SK-N-SH treated with all-trans-retinoic acid at 6 μM for 48 hours (cell line): ENCODE measurements at regions not wholly inside any gene's neighbourhood (a gene's known extent, or its start where the extent isn't known, plus 50 kb on each side); places are given as distances from the start of the nearest gene placed in this dataset.

Experiments
- ATAC-seq: fragments of 200-7000 bp; cut with Tn5 transposase; 3 replicates; pipeline ENCODE4 v1.9.1; 2020; ENCODE audit warnings: mild to moderate bottlenecking, moderate library complexity
- ARNTL ChIP-seq: fragments of 450-650 bp; formaldehyde crosslinking; IDR thresholded peaks from 2 replicates; pipeline ENCODE4 v1.5.0; 2020; ENCODE audit warnings: low read depth, mild to moderate bottlenecking, moderate library complexity, borderline replicate concordance
- BACH2 ChIP-seq: fragments of 250-450 bp; sonication (Bioruptor Pico); IDR thresholded peaks from 2 replicates; pipeline ENCODE4 v1.9.0; 2021; ENCODE audit warnings: mild to moderate bottlenecking, borderline replicate concordance
- CREB5 ChIP-seq: fragments of 250-450 bp; sonication (Bioruptor Pico); IDR thresholded peaks from 2 replicates; pipeline ENCODE4 v1.5.1; 2020; ENCODE audit warnings: low read depth, mild to moderate bottlenecking, moderate library complexity
- CSDC2 ChIP-seq: fragments of 250-450 bp; sonication (Bioruptor Pico); IDR thresholded peaks from 2 replicates; pipeline ENCODE4 v1.5.0; 2020; ENCODE audit warnings: mild to moderate bottlenecking, moderate library complexity
- ESRRG ChIP-seq: fragments of 250-450 bp; sonication (Bioruptor Pico); IDR thresholded peaks from 2 replicates; pipeline ENCODE4 v1.6.1; 2021; ENCODE audit warnings: mild to moderate bottlenecking
- GLIS3 ChIP-seq: fragments of 250-450 bp; sonication (Bioruptor Pico); IDR thresholded peaks from 2 replicates; pipeline ENCODE4 v1.5.0; 2020; ENCODE audit warnings: mild to moderate bottlenecking, moderate library complexity
- PATZ1 ChIP-seq: fragments of 250-450 bp; sonication (Bioruptor Pico); IDR thresholded peaks from 2 replicates; pipeline ENCODE4 v1.8.0; 2020; ENCODE audit warnings: mild to moderate bottlenecking, moderate library complexity, borderline replicate concordance
- POU6F1 ChIP-seq: fragments of 250-450 bp; sonication (Bioruptor Pico); IDR thresholded peaks from 2 replicates; pipeline ENCODE4 v1.8.0; 2021; ENCODE audit warnings: low read depth, mild to moderate bottlenecking, moderate library complexity, borderline replicate concordance
- PPARA ChIP-seq: fragments of 250-450 bp; sonication (Bioruptor Pico); IDR thresholded peaks from 2 replicates; pipeline ENCODE4 v1.5.0; 2020; ENCODE audit warnings: mild to moderate bottlenecking, borderline replicate concordance
- TOX ChIP-seq: fragments of 250-450 bp; sonication (Bioruptor Pico); IDR thresholded peaks from 2 replicates; pipeline ENCODE4 v1.8.0; 2021; ENCODE audit warnings: mild to moderate bottlenecking, moderate library complexity, borderline replicate concordance
- TSHZ2 ChIP-seq: fragments of 250-450 bp; sonication (Bioruptor Pico); IDR thresholded peaks from 2 replicates; pipeline ENCODE4 v1.5.0; 2020; ENCODE audit warnings: mild to moderate bottlenecking, moderate library complexity
- ZC3H10 ChIP-seq: fragments of 250-450 bp; sonication (Bioruptor Pico); IDR thresholded peaks from 2 replicates; pipeline ENCODE4 v1.5.1; 2021; ENCODE audit warnings: mild to moderate bottlenecking, moderate library complexity
- ZFP30 ChIP-seq: fragments of 450-650 bp; formaldehyde crosslinking; IDR thresholded peaks from 2 replicates; pipeline ENCODE4 v1.5.0; 2022; ENCODE audit warnings: mild to moderate bottlenecking, moderate library complexity
- ZNF565 ChIP-seq: fragments of 450-650 bp; formaldehyde crosslinking; conservative IDR thresholded peaks from 2 replicates; pipeline ENCODE4 v1.5.0; 2020; ENCODE audit warnings: low read depth, mild to moderate bottlenecking, moderate library complexity
- ZNF70 ChIP-seq: fragments of 450-650 bp; formaldehyde crosslinking; IDR thresholded peaks from 2 replicates; pipeline ENCODE4 v1.5.0; 2020; ENCODE audit warnings: mild to moderate bottlenecking, moderate library complexity
- ZNF8 ChIP-seq: fragments of 450-650 bp; formaldehyde crosslinking; IDR thresholded peaks from 2 replicates; pipeline ENCODE4 v1.5.0; 2020; ENCODE audit warnings: mild to moderate bottlenecking, moderate library complexity

DNA sequence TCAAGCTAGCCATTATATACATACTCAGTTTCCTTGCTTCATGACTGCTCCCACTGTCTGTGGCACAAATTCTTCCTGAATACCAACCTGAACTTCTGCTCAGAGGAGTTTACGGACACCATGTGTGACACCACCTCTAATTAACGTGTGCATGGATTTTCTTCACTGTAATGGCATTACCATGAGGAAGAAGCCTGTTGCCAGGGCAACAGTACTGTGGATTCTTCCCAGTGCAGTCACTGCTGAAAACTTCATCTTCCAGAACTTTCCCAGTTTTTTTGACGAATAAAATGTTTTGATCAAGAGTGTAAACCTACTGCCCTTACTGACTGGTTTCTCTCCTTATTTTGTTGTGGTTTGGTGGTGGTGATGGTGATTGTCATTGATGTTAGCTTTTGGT is 444.3 kb upstream of the NRSN1 start:
- TF ChIP-seq CSDC2 (CRISPR knock-in tag) (no peak), ZNF70 (no peak), PPARA (CRISPR knock-in tag) (no peak), TSHZ2 (CRISPR knock-in tag) (no peak), PATZ1 (no peak), POU6F1 (CRISPR knock-in tag) (no peak), ZNF565 (CRISPR knock-in tag) (no peak), ARNTL (no peak), ZFP30 (CRISPR knock-in tag) (no peak), ZC3H10 (CRISPR knock-in tag) (no peak), ZNF8 (CRISPR knock-in tag) (no peak), GLIS3 (CRISPR knock-in tag) (no peak)
- ATAC-seq = no peak

DNA sequence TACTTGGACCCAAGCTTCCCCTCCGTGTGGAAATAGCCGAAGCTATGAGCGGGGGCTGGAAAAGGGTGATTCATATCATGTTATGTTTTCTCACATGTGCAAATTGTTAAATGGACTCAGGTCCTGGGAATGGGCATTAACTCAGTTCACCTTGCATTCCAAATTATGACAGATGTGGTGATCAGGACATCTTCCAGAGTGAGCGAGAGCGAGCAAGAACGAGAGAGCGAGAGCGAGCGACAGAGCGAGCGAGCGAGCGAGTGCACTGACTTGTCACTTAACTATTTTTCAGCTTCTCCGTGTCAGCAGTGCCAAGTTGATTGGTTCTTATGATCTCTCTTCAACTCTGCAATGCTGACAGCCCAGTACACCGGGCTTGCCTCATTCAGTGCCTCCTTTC is 437.4 kb upstream of the NRSN1 start:
- TF ChIP-seq POU6F1 (CRISPR knock-in tag) (no peak), CSDC2 (CRISPR knock-in tag) (no peak), TSHZ2 (CRISPR knock-in tag) (no peak), TOX (CRISPR knock-in tag) (no peak), ARNTL (no peak), BACH2 (CRISPR knock-in tag) (no peak), PPARA (CRISPR knock-in tag) (no peak), PATZ1 (no peak), ZNF70 (no peak), ZNF8 (CRISPR knock-in tag) (no peak), GLIS3 (CRISPR knock-in tag) (no peak), CREB5 (CRISPR knock-in tag) (no peak), ZFP30 (CRISPR knock-in tag) (no peak), ZNF565 (CRISPR knock-in tag) (no peak), ESRRG (CRISPR knock-in tag) (no peak)
- no peak for ATAC-seq
